Spleen (tissue), 11 donors: ENCODE measurements at regions not wholly inside any gene's neighbourhood (a gene's known extent, or its start where the extent isn't known, plus 50 kb on each side); places are given as distances from the start of the nearest gene placed in this dataset.

ENCODE experiments used
- DNase-seq: peaks from one replicate; pipeline ENCODE4 v3.0.0-alpha.2; 2020
- H3K27ac ChIP-seq, 8 donors: fragments of 200-600 bp; sonication (generic) in 7 of 8; 1 replicate in 4 of 8; 2 replicates in 4 of 8; pipeline versions ENCODE4 v1.5.0 to v1.8.0; 2016 to 2021; ENCODE audit warnings: inconsistent platforms in 4 of 8, mild to moderate bottlenecking in 4 of 8, moderate library complexity in 1 of 8
- H3K27me3 ChIP-seq, 7 donors: fragments of 200-600 bp; sonication (generic) in 6 of 7; replicated peaks in 1 of 7; 1 replicate in 4 of 7; 2 replicates in 3 of 7; pipeline versions ENCODE4 v1.5.0 to v1.8.0; 2016 to 2021; ENCODE audit warnings: inconsistent platforms in 3 of 7, mild to moderate bottlenecking in 1 of 7
- H3K36me3 ChIP-seq, 6 donors: fragments of 200-600 bp; sonication (generic) in 5 of 6; 1 replicate in 4 of 6; 2 replicates in 2 of 6; pipeline versions ENCODE4 v1.5.0 to v1.8.0; 2016 to 2021; ENCODE audit warnings: inconsistent platforms in 2 of 6
- H3K4me1 ChIP-seq, 6 donors: fragments of 200-600 bp; sonication (generic) in 5 of 6; 1 replicate in 3 of 6; 2 replicates in 3 of 6; pipeline versions ENCODE4 v1.5.0 to v1.8.0; 2016 to 2021; ENCODE audit warnings: inconsistent platforms in 3 of 6
- H3K4me3 ChIP-seq, 8 donors: fragments of 200-600 bp; sonication (generic) in 7 of 8; 1 replicate in 4 of 8; 2 replicates in 4 of 8; pipeline versions ENCODE4 v1.5.0 to v1.8.0; 2016 to 2021; ENCODE audit warnings: inconsistent platforms in 4 of 8, mild to moderate bottlenecking in 4 of 8, moderate library complexity in 2 of 8
- H3K9me3 ChIP-seq, 8 donors: fragments of 200-600 bp; sonication (generic) in 7 of 8; 1 replicate in 4 of 8; 2 replicates in 4 of 8; pipeline versions ENCODE4 v1.5.0 to v1.8.0; 2016 to 2021; ENCODE audit warnings: inconsistent platforms in 4 of 8
- CTCF ChIP-seq, 11 experiments: fragments of 200-600 bp in 7 of 11; fragments of 450-650 bp in 4 of 11; sonication (generic) in 4 of 11; IDR thresholded peaks in 8 of 11; conservative IDR thresholded peaks in 3 of 11; 1 replicate in 7 of 11; 2 replicates in 4 of 11; pipeline versions ENCODE4 v1.4.0 to v1.8.0; 2016 to 2021; ENCODE audit warnings: antibody characterized with exemption in 11 of 11, inconsistent platforms in 4 of 11, mild to moderate bottlenecking in 1 of 11
- POLR2A ChIP-seq, 3 donors: fragments of 450-650 bp; IDR thresholded peaks; one replicate each; pipeline ENCODE4 v1.5.1; 2017; ENCODE audit warnings: antibody characterized with exemption in 3 of 3, mild to moderate bottlenecking in 1 of 3
- POLR2AphosphoS5 ChIP-seq, 3 donors: sonication (generic); formaldehyde crosslinking; IDR thresholded peaks; one replicate each; pipeline ENCODE4 v1.5.1; 2017; ENCODE audit warnings: antibody characterized with exemption in 3 of 3
- WGBS, 5 donors: extraction: QIAGEN DNeasy Blood & Tissue Kit in 3 of 5; methylation state at CpG; one replicate each; pipeline versions ENCODE4 v1.1.5 to v1.1.7; 2013 to 2018; 5-methylcytosine and 5-hydroxymethylcytosine counted together
- intact Hi-C: fragments of 100-400 bp; cut with DNase I; formaldehyde crosslinking; loops from one replicate; pipeline ENCODE4 v1.15.0; 2023; ENCODE audit warnings: low total_unique reads
- donor health status: healthy with polysubstance abuse.
- donor health status: DM: no; HTN: no; CAD: no; lungs with moderate emphysema.
- donor health status: DM: no; HTN: no; CAD: no.
- donor health status: Bipolar disorder and iron deficiency.
- donor health status: healthy.
- donor health status: DM: no; HTN: no; CAD: no.
- donor health status: DM: yes; HTN: yes; CAD: no.

DNA sequence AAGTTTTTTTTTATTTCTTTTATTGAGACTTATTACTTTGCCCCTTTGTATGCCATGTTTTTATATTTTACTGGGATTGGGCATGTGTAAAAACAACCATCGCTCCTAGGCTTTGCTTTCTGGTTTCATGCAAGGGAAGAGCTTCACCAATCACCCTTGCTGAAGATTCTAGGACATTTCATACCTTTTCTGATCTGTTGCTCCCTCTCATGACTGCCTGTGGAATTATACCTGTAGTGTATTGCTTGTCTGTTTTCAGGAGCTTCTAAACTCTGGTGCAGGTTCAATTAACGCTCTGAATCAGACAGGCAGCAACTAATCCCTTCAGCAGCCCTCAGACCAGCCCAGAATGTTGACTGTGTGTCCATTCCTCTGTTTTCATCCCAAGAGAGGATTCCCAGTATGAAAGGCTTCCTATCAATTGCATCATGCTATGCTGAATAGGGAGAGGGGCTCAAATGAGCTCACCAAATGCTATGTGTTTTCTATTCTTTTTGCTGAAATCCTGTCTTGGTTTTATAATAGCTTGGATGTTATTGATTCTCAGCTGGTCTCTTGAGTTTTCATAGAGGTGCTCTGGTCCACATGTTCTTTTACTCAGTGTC, 572.9 kb upstream of the CDH6 start:
- no peaks in the 10 kb centered on the region for H3K4me1 ChIP-seq
- TF ChIP-seq POLR2AphosphoS5 (IDR thresholded peaks at IDR 0.05) (no peak), CTCF (IDR thresholded peaks at IDR 0.05 in 8 of 11, conservative IDR thresholded peaks at IDR 0.05 in 3 of 11) (no peak), POLR2A (IDR thresholded peaks at IDR 0.05) (no peak)
- H3K27me3 ChIP-seq, result no peaks in the 10 kb centered on the region
- intact Hi-C loops, result no loop called here
- DNase-seq, result no peak
- H3K36me3 ChIP-seq, result no peaks in the 10 kb centered on the region
- peaks cover 0 to 71% (median 52%) of the 10 kb centered on the region in 8 donors for H3K9me3 ChIP-seq
- WGBS, 5 donors, result 66 to 78% (median 70%) methylated on average over 2 of the region's 2 CpGs
- H3K27ac ChIP-seq, result no peak overlapping the region
- H3K4me3 ChIP-seq, result no peak overlapping the region

- H3K27me3 ChIP-seq, result no peaks in the 10 kb centered on the region
- intact Hi-C loops, result no loop called here
- 81 to 84% (median 82%) methylated on average over 3 of the region's 3 CpGs for WGBS, 5 donors
- H3K4me1 ChIP-seq, result no peaks in the 10 kb centered on the region
- H3K36me3 ChIP-seq, result no peaks in the 10 kb centered on the region
- H3K27ac ChIP-seq, result no peak overlapping the region
- DNase-seq, result no peak
- peaks cover 0 to 45% (median 14%) of the 10 kb centered on the region in 8 donors for H3K9me3 ChIP-seq
- no peak for TF ChIP-seq POLR2A (IDR thresholded peaks at IDR 0.05)
- TF ChIP-seq POLR2AphosphoS5 (IDR thresholded peaks at IDR 0.05), result no peak
- no peak for TF ChIP-seq CTCF (IDR thresholded peaks at IDR 0.05 in 8 of 11, conservative IDR thresholded peaks at IDR 0.05 in 3 of 11)
- H3K4me3 ChIP-seq, result no peak overlapping the region
These were observed 585.0 kb upstream of the CDH6 start for GRCh38 chr5:30608501-30608900.

DNA sequence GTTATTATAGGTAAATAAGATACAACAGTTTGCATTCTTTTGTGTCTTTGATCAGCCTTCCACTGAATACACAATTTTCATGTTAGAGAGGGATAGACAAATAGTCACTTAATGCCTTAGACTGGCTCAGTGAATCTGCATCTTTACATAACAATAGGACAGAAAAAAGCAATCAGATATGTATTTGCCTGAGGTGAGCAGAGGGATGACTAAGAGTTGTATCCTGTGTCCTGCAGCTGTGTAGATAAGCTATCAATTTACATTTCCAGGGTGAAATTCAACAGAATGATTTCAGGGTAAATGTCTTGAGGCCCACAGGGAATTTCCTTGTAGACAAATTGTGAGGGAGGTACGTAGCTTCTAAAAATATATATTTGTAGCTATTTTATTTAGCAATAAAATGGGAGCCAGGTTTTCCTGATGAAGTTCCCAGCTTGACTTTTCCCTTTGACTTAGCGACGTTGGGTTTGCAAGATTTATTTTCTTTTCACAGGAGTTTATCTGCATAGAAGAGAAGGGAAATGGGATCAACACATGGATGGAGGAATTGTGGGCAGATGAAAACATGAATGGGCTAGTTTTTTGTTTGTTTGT, 586.1 kb upstream of the CDH6 start:
- Histone ChIP-seq H3K27me3 (no peaks in the 10 kb centered on the region), H3K27ac (no peak overlapping the region), H3K4me1 (no peaks in the 10 kb centered on the region), H3K9me3 (peaks cover 0 to 47% (median 16%) of the 10 kb centered on the region in 8 donors), H3K4me3 (no peak overlapping the region), H3K36me3 (no peaks in the 10 kb centered on the region)
- DNase-seq, result no peak
- intact Hi-C loops, result no loop called here
- WGBS, 5 donors, result 48 to 64% (median 58%) methylated on average over 3 of the region's 3 CpGs
- TF ChIP-seq CTCF (IDR thresholded peaks at IDR 0.05 in 8 of 11, conservative IDR thresholded peaks at IDR 0.05 in 3 of 11) (no peak), POLR2AphosphoS5 (IDR thresholded peaks at IDR 0.05) (no peak), POLR2A (IDR thresholded peaks at IDR 0.05) (no peak)

- peaks cover 0 to 34% (median 16%) of the 10 kb centered on the region in 8 donors for H3K9me3 ChIP-seq
- H3K4me3 ChIP-seq, result no peak overlapping the region
- no peaks in the 10 kb centered on the region for H3K27me3 ChIP-seq
- H3K27ac ChIP-seq, result no peak overlapping the region
- no peaks in the 10 kb centered on the region for H3K36me3 ChIP-seq
- 68 to 88% (median 74%) methylated on average over 2 of the region's 2 CpGs for WGBS, 5 donors
- TF ChIP-seq CTCF (IDR thresholded peaks at IDR 0.05 in 8 of 11, conservative IDR thresholded peaks at IDR 0.05 in 3 of 11), result no peak
- TF ChIP-seq POLR2AphosphoS5 (IDR thresholded peaks at IDR 0.05), result no peak
- TF ChIP-seq POLR2A (IDR thresholded peaks at IDR 0.05), result no peak
- no peaks in the 10 kb centered on the region for H3K4me1 ChIP-seq
- intact Hi-C loops, result no loop called here
- no peak for DNase-seq
These were observed 587.7 kb upstream of the CDH6 start for GRCh38 chr5:30605693-30606268.
